ENCODE measurements at regions not wholly inside any gene's neighbourhood (a gene's known extent, or its start where the extent isn't known, plus 50 kb on each side); places are given as distances from the start of the nearest gene placed in this dataset.

GRCh38 chr9:129493706-129494047 lies 127.2 kb downstream of the C9orf50 start:
- POLR2A ChIA-PET, result interaction anchor here (0.6 to 1.9 kb wide), 4 partner anchors 11 to 1395 kb away, joined by 3 to 5 read pairs (median 4); partner anchors contain the start of gene IER5L
- H3K4me3 ChIP-seq (ENCODE audit: low read depth, low read length), result no peak overlapping the region
- H3K4me1 ChIP-seq (ENCODE audit: control insufficient read depth, insufficient read depth, low read length), result 0 out of 2 replicates have a peak, but pooled peaks cover 2% of the 10 kb centered on the region
- no peaks in the 10 kb centered on the region for H3K9me3 ChIP-seq (ENCODE audit: control insufficient read depth, insufficient read depth, low read depth, low read length)
- no peak overlapping the region for H3K27ac ChIP-seq (ENCODE audit: extremely low read depth, low read depth, low read length)
- TF ChIP-seq ZNF645 (tag by site-specific recombination; IDR thresholded peaks at IDR 0.05) (no peak), ZBTB20 (tag by site-specific recombination; IDR thresholded peaks at IDR 0.05) (peak; percentile 87), ZNF211 (tag by site-specific recombination; IDR thresholded peaks at IDR 0.05; ENCODE audit: low read depth) (no peak)
- CTCF ChIA-PET, result interaction anchor here (0.8 kb wide), 1 partner anchor 115 kb away, joined by 4 read pairs; no protein-coding TSS in a partner anchor
- no peaks in the 10 kb centered on the region for H3K36me3 ChIP-seq (ENCODE audit: control insufficient read depth in 2 of 2, insufficient read depth in 1 of 2, low read length in 2 of 2)

GRCh38 chr9:129493002-129493705 lies 127.7 kb downstream of the C9orf50 start:
- Histone ChIP-seq H3K36me3 (ENCODE audit: control insufficient read depth in 2 of 2, insufficient read depth in 1 of 2, low read length in 2 of 2) (no peaks in the 10 kb centered on the region), H3K4me1 (ENCODE audit: control insufficient read depth, insufficient read depth, low read length) (0 out of 2 replicates have a peak, but pooled peaks cover 2% of the 10 kb centered on the region), H3K9me3 (ENCODE audit: control insufficient read depth, insufficient read depth, low read depth, low read length) (no peaks in the 10 kb centered on the region), H3K27ac (ENCODE audit: extremely low read depth, low read depth, low read length) (no peak overlapping the region), H3K4me3 (ENCODE audit: low read depth, low read length) (no peak overlapping the region)
- CTCF ChIA-PET, result interaction anchor here (0.8 kb wide), 1 partner anchor 115 kb away, joined by 4 read pairs; no protein-coding TSS in a partner anchor
- no peak for TF ChIP-seq OVOL3 (tag by site-specific recombination; IDR thresholded peaks at IDR 0.05)
- no peak for TF ChIP-seq ZNF24 (tag by site-specific recombination; IDR thresholded peaks at IDR 0.05)
- TF ChIP-seq ZNF510 (tag by site-specific recombination; IDR thresholded peaks at IDR 0.05; ENCODE audit: insufficient replicate concordance), result no peak
- no peak for TF ChIP-seq TCF7L2 (IDR thresholded peaks at IDR 0.05; ENCODE audit: borderline replicate concordance, low read depth, low read length)
- no peak for TF ChIP-seq ZNF2 (tag by site-specific recombination; IDR thresholded peaks at IDR 0.05)
- TF ChIP-seq HOXD13 (CRISPR knock-in tag; IDR thresholded peaks at IDR 0.05; ENCODE audit: borderline replicate concordance), result no peak
- TF ChIP-seq ZNF239 (tag by site-specific recombination; IDR thresholded peaks at IDR 0.05), result no peak
- no peak for TF ChIP-seq PRDM1 (tag by site-specific recombination; IDR thresholded peaks at IDR 0.05)
- no peak for TF ChIP-seq ZNF521 (tag by site-specific recombination; IDR thresholded peaks at IDR 0.05)
- TF ChIP-seq CTCF (tag by site-specific recombination; IDR thresholded peaks at IDR 0.05), result no peak
- no peak for TF ChIP-seq ELK4 (IDR thresholded peaks at IDR 0.05; ENCODE audit: borderline replicate concordance, low read depth, low read length)
- no peak for TF ChIP-seq KLF8 (tag by site-specific recombination; IDR thresholded peaks at IDR 0.05)
- TF ChIP-seq ZNF785 (tag by site-specific recombination; IDR thresholded peaks at IDR 0.05), result no peak
- TF ChIP-seq ZNF155 (tag by site-specific recombination; IDR thresholded peaks at IDR 0.05), result no peak
- no peak for TF ChIP-seq OSR2 (tag by site-specific recombination; IDR thresholded peaks at IDR 0.05)
- TF ChIP-seq ZSCAN4 (tag by site-specific recombination; IDR thresholded peaks at IDR 0.05), result no peak
- TF ChIP-seq ZFP41 (tag by site-specific recombination; IDR thresholded peaks at IDR 0.05; ENCODE audit: borderline replicate concordance), result no peak
- 0 out of 2 replicates have a peak, but pooled peaks have one; percentile 24 for TF ChIP-seq SCRT2 (tag by site-specific recombination; IDR thresholded peaks at IDR 0.05)
- TF ChIP-seq ZNF768 (tag by site-specific recombination; IDR thresholded peaks at IDR 0.05), result 0 out of 2 replicates have a peak, but pooled peaks have one; percentile 62
- no peak for TF ChIP-seq SETDB1 (IDR thresholded peaks at IDR 0.05; ENCODE audit: insufficient read length, low read length)
- TF ChIP-seq ZNF664 (tag by site-specific recombination; IDR thresholded peaks at IDR 0.05), result peak; percentile 72; the same call in 1 of the 2 replicates
- no peak for TF ChIP-seq ZNF658 (tag by site-specific recombination; IDR thresholded peaks at IDR 0.05)
- no peak for TF ChIP-seq ZSCAN18 (tag by site-specific recombination; IDR thresholded peaks at IDR 0.05)
- no peak for TF ChIP-seq HOXA7 (CRISPR knock-in tag; IDR thresholded peaks at IDR 0.05; ENCODE audit: borderline replicate concordance)
- POLR2A ChIA-PET, result interaction anchor here (0.6 to 1.2 kb wide), 6 partner anchors 9 to 1395 kb away, joined by 3 to 6 read pairs (median 4); no protein-coding TSS in a partner anchor
